OCI-LY3 (cell line): ENCODE measurements at regions not wholly inside any gene's neighbourhood (a gene's known extent, or its start where the extent isn't known, plus 50 kb on each side); places are given as distances from the start of the nearest gene placed in this dataset.

ENCODE experiments used
- H2AFZ ChIP-seq: fragments of 200-600, 300-600 bp; shearing (Covaris generic); 2 replicates; pipeline ENCODE4 v1.6.0; 2014; ENCODE audit warnings: antibody characterized with exemption, low read depth, low read length
- H3K27ac ChIP-seq: fragments of 200-600, 300-600 bp; sonication (generic); 2 replicates; pipeline ENCODE4 v1.5.1; 2014; ENCODE audit warnings: mild to moderate bottlenecking, low read length, moderate library complexity, mixed read lengths
- H3K27me3 ChIP-seq: fragments of 200-600, 300-600 bp; sonication (generic); 2 replicates; pipeline ENCODE4 v1.6.1; 2014; ENCODE audit warnings: low read depth, low read length, mixed read lengths
- H3K36me3 ChIP-seq: fragments of 200-600, 300-600 bp; sonication (generic); replicated peaks from 2 replicates; pipeline ENCODE3; 2014; ENCODE audit warnings: low read depth, low read length, mixed read lengths
- H3K4me1 ChIP-seq: fragments of 300-600, 200-600 bp; sonication (generic); 2 replicates; pipeline ENCODE4 v1.6.1; 2014; ENCODE audit warnings: low read length, mixed read lengths
- H3K4me2 ChIP-seq: fragments of 200-600, 300-600 bp; sonication (generic); 2 replicates; pipeline ENCODE4 v1.6.1; 2014; ENCODE audit warnings: low read length, mixed read lengths
- H3K4me3 ChIP-seq: fragments of 300-600, 200-600 bp; sonication (generic); 2 replicates; pipeline ENCODE4 v1.5.1; 2014; ENCODE audit warnings: antibody characterized with exemption, mild to moderate bottlenecking, low read length, moderate library complexity
- H3K79me2 ChIP-seq: fragments of 300-600, 200-600 bp; shearing (Covaris generic); 2 replicates; pipeline ENCODE4 v1.6.1; 2014; ENCODE audit warnings: mild to moderate bottlenecking, low read length, mixed read lengths
- H3K9ac ChIP-seq: fragments of 300-600, 200-600 bp; shearing (Covaris generic); 2 replicates; pipeline ENCODE4 v1.6.0; 2014; ENCODE audit warnings: mild to moderate bottlenecking, low read length, moderate library complexity
- H3K9me3 ChIP-seq: fragments of 200-600, 300-600 bp; shearing (Covaris generic); 2 replicates; pipeline ENCODE4 v1.6.1; 2014; ENCODE audit warnings: low read length, mixed read lengths; ENCODE audit not compliant: insufficient read depth
- H4K20me1 ChIP-seq: fragments of 200-600, 300-600 bp; sonication (generic); 2 replicates; pipeline ENCODE4 v1.6.1; 2016; ENCODE audit warnings: low read length, mixed read lengths; ENCODE audit not compliant: insufficient read depth
- EZH2phosphoT487 ChIP-seq: fragments of 200-600 bp; shearing (Covaris generic); IDR thresholded peaks from 2 replicates; pipeline ENCODE4 v1.6.1; 2018; ENCODE audit warnings: antibody characterized with exemption, mixed run types, low read depth
- TF ChIP-seq, protein P1 (sequence below): fragments of 200-600, 300-600 bp; sonication (generic); IDR thresholded peaks from 2 replicates; pipeline ENCODE4 v1.5.1; 2014; ENCODE audit warnings: antibody characterized with exemption, low read length, low read depth

DNA sequence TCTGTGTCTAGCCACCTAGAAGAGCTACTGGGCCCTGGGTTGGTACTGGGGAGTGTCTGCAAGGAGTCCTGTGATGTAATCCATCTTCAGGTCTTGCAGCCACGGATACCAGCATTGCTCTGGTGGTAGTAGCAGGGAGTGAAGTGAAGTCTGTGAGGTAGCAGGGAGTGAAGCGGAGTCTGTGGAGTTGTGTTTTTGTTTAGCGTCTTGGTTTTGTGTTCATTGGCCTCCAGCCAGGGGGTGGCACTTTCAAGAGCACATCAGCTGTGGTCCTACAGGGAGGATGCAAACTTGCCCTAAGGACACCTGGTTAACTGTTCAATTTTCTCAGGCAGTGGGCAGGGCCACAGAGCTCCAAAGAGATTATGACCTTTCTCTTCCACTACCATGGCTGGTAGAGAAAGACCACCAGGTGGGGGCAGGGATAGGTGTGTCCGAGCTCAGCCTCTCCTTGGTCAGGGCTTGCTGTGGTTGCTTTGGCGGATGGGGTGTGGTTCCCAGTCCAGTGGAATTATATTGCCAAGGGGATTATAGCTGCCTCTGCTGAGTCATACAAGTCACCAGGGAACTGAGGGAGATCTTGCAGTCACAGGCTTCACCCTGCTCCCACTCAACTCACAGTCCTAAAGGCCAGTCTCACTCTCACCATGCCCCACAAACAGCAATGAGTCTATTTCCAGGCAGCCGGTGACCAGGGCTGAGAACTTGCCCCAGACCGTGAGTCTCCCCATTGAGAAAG is 424.7 kb downstream of the ZBBX start:
- H3K4me3 ChIP-seq: no peak overlapping the region
- H3K4me2 ChIP-seq: no peak overlapping the region
- H3K36me3 ChIP-seq: no peaks in the 10 kb centered on the region
- TF ChIP-seq, protein P1, sequence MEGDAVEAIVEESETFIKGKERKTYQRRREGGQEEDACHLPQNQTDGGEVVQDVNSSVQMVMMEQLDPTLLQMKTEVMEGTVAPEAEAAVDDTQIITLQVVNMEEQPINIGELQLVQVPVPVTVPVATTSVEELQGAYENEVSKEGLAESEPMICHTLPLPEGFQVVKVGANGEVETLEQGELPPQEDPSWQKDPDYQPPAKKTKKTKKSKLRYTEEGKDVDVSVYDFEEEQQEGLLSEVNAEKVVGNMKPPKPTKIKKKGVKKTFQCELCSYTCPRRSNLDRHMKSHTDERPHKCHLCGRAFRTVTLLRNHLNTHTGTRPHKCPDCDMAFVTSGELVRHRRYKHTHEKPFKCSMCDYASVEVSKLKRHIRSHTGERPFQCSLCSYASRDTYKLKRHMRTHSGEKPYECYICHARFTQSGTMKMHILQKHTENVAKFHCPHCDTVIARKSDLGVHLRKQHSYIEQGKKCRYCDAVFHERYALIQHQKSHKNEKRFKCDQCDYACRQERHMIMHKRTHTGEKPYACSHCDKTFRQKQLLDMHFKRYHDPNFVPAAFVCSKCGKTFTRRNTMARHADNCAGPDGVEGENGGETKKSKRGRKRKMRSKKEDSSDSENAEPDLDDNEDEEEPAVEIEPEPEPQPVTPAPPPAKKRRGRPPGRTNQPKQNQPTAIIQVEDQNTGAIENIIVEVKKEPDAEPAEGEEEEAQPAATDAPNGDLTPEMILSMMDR: no peak
- TF ChIP-seq EZH2phosphoT487: no peak
- no peaks in the 10 kb centered on the region for H3K79me2 ChIP-seq
- H3K9me3 ChIP-seq: no peaks in the 10 kb centered on the region
- H3K4me1 ChIP-seq: no peaks in the 10 kb centered on the region
- no peak overlapping the region for H2AFZ ChIP-seq
- no peak overlapping the region for H3K9ac ChIP-seq
- no peaks in the 10 kb centered on the region for H3K27me3 ChIP-seq
- no peak overlapping the region for H3K27ac ChIP-seq
- no peaks in the 10 kb centered on the region for H4K20me1 ChIP-seq

DNA sequence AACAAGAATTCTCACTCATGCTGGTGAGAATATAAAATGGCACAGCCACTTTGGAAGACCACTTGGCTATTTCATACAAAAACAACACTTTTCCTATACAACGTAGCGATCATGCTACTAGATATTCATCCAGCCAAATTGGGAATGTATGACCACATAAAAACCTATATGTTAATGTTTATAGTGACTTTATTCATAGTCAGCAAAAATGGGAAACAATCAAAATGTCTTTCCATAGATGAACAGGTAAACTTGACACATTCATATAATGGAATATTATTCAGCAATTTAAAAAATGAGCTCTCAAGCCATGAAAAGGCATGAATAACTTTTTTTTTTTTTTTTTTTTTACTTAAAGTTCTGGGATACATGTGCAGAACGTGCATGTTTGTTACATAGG is 445.2 kb downstream of the ZBBX start:
- H4K20me1 ChIP-seq: no peaks in the 10 kb centered on the region
- H2AFZ ChIP-seq: no peak overlapping the region
- no peaks in the 10 kb centered on the region for H3K79me2 ChIP-seq
- no peak overlapping the region for H3K4me3 ChIP-seq
- no peak overlapping the region for H3K9ac ChIP-seq
- H3K27me3 ChIP-seq: no peaks in the 10 kb centered on the region
- no peaks in the 10 kb centered on the region for H3K9me3 ChIP-seq
- no peaks in the 10 kb centered on the region for H3K4me1 ChIP-seq
- TF ChIP-seq EZH2phosphoT487: no peak
- TF ChIP-seq, protein P1: no peak
- H3K4me2 ChIP-seq: no peak overlapping the region
- no peaks in the 10 kb centered on the region for H3K36me3 ChIP-seq
- no peak overlapping the region for H3K27ac ChIP-seq

DNA sequence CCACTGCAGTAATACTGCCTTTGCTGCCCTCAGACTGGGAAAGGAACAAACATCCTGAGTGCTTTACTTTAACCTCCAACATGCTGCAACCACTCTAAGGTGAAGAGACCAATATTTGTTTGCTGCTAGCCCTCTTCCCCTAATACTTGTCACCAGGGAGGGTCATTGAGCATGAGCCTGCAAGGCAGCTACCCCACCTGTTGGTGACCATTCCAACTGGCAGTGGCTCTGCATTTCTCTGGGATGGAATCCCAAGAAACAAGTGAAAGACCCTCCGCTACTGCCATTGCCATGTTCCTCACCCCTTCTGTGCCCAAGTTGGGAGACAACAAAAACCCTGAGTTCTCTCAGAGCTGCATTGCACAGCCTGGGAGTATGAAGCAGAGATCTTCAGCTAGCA is 462.7 kb downstream of the ZBBX start:
- no peak overlapping the region for H3K4me3 ChIP-seq
- peaks cover 5% of the 10 kb centered on the region; the same call in 1 of the 2 replicates for H3K4me1 ChIP-seq
- no peaks in the 10 kb centered on the region for H4K20me1 ChIP-seq
- H3K27me3 ChIP-seq: no peaks in the 10 kb centered on the region
- no peaks in the 10 kb centered on the region for H3K79me2 ChIP-seq
- H3K9me3 ChIP-seq: no peaks in the 10 kb centered on the region
- H3K36me3 ChIP-seq: no peaks in the 10 kb centered on the region
- no peak for TF ChIP-seq EZH2phosphoT487
- TF ChIP-seq, protein P1: no peak
- no peak overlapping the region for H2AFZ ChIP-seq
- no peak overlapping the region for H3K9ac ChIP-seq
- no peak overlapping the region for H3K27ac ChIP-seq
- no peak overlapping the region for H3K4me2 ChIP-seq

DNA sequence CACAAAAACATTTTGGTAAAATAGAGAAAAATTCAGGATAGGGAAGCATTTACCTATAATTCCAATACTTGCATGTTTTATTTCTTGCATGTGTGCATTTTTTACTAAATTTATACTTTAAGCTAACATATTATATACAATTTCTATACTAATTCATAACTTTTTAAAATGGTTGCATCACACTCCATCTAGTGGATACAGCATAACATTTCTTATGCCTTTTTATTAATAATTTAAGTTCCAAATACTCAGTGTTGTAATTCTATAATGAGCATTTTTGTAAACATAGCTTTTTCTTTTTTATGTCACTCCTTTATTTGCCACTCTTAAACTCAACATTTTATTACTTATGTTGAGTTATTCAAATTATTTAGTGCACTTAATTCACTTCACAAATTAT is 477.7 kb downstream of the ZBBX start:
- no peak overlapping the region for H3K4me2 ChIP-seq
- no peaks in the 10 kb centered on the region for H4K20me1 ChIP-seq
- no peak overlapping the region for H2AFZ ChIP-seq
- no peaks in the 10 kb centered on the region for H3K27me3 ChIP-seq
- TF ChIP-seq, protein P1: peak; percentile 25; the same call in 1 of the 2 replicates
- no peak for TF ChIP-seq EZH2phosphoT487
- H3K36me3 ChIP-seq: no peaks in the 10 kb centered on the region
- no peaks in the 10 kb centered on the region for H3K4me1 ChIP-seq
- H3K9me3 ChIP-seq: no peaks in the 10 kb centered on the region
- no peak overlapping the region for H3K9ac ChIP-seq
- no peak overlapping the region for H3K27ac ChIP-seq
- H3K79me2 ChIP-seq: no peaks in the 10 kb centered on the region
- H3K4me3 ChIP-seq: no peak overlapping the region
